T-cell (primary cell): ENCODE measurements at regions not wholly inside any gene's neighbourhood (a gene's known extent, or its start where the extent isn't known, plus 50 kb on each side); places are given as distances from the start of the nearest gene placed in this dataset.
"Not testable (repeated sequence)": the region's sequence is repeated elsewhere in the genome, so short reads cannot be mapped to it uniquely, and the experiment has no call there.

Source experiments
- ATAC-seq, 4 experiments: fragments of 200-7000 bp in 3 of 4; fragments of 150-1000 bp in 1 of 4; cut with Tn5 transposase; replicated peaks in 1 of 4; 1 replicate in 3 of 4; 2 replicates in 1 of 4; pipeline ENCODE4 v1.10.0; 2021; ENCODE audit warnings: moderate library complexity in 3 of 4, mild to moderate bottlenecking in 2 of 4, moderate number of reproducible peaks in 1 of 4
- CTCF ChIA-PET, 2 donors: fragments of 300-600 bp; sonication (Branson Sonifier 250); formaldehyde crosslinking; loops; one replicate each; lab custom pipeline; 2022; ENCODE audit warnings: antibody characterized with exemption in 2 of 2; lab: Charles Lee
- POLR2A ChIA-PET, 2 donors: fragments of 300-600 bp; sonication (Branson Sonifier 250); formaldehyde crosslinking; loops; one replicate each; lab custom pipeline; 2022; ENCODE audit warnings: antibody characterized with exemption in 2 of 2; lab: Charles Lee
- DNase-seq, 35 experiments: peaks; one replicate each; pipeline versions ENCODE4 v3.0.0 to v3.0.0-alpha.2; 2013 to 2023
- H3K27ac ChIP-seq: one replicate; pipeline ENCODE4 v1.5.1; 2013; ENCODE audit warnings: low read length
- H3K27me3 ChIP-seq, 2 experiments: replicated peaks in 1 of 2; 1 replicate in 1 of 2; 2 replicates in 1 of 2; pipeline versions ENCODE4 v1.6.1 to v1.7.0; 2013; ENCODE audit warnings: low read length in 1 of 2, mixed read lengths in 1 of 2; ENCODE audit not compliant: control insufficient read depth in 2 of 2, insufficient read depth in 2 of 2; ENCODE audit errors: extremely low read depth in 1 of 2
- H3K36me3 ChIP-seq, 2 donors: 1 replicate in 1 of 2; 2 replicates in 1 of 2; pipeline versions ENCODE4 v1.6.1 to v1.7.0; 2013; ENCODE audit warnings: low read length in 1 of 2; ENCODE audit not compliant: control insufficient read depth in 2 of 2, insufficient read depth in 1 of 2; ENCODE audit errors: extremely low read depth in 1 of 2
- H3K4me1 ChIP-seq, 2 experiments: 1 replicate in 1 of 2; 2 replicates in 1 of 2; pipeline versions ENCODE4 v1.6.1 to v1.7.0; 2013; ENCODE audit warnings: low read length in 2 of 2, mixed read lengths in 1 of 2; ENCODE audit not compliant: insufficient read depth in 2 of 2, control insufficient read depth in 1 of 2; ENCODE audit errors: extremely low read depth in 1 of 2
- H3K4me3 ChIP-seq, 2 donors: 1 replicate in 1 of 2; 2 replicates in 1 of 2; pipeline versions ENCODE4 v1.5.1 to v1.7.0; 2013; ENCODE audit warnings: mild to moderate bottlenecking in 2 of 2, low read length in 1 of 2, moderate library complexity in 1 of 2; ENCODE audit not compliant: control insufficient read depth in 1 of 2; ENCODE audit errors: extremely low read depth in 1 of 2
- H3K9me3 ChIP-seq: 2 replicates; pipeline ENCODE4 v1.7.0; 2013
- H3K27ac Mint-ChIP-seq, 2 donors: one replicate each; pipeline ENCODE4 v1.8.0; 2020 to 2021; ENCODE audit warnings: mild to moderate bottlenecking in 2 of 2, mixed read lengths in 2 of 2
- H3K27me3 Mint-ChIP-seq, 2 donors: one replicate each; pipeline ENCODE4 v1.8.0; 2021 to 2022; ENCODE audit warnings: mixed read lengths in 2 of 2
- H3K36me3 Mint-ChIP-seq: one replicate; pipeline ENCODE4 v1.8.0; 2021; ENCODE audit warnings: mixed read lengths
- H3K4me1 Mint-ChIP-seq, 3 donors: one replicate each; pipeline ENCODE4 v1.8.0; 2020 to 2022; ENCODE audit warnings: mixed read lengths in 3 of 3, mild to moderate bottlenecking in 1 of 3
- H3K4me3 Mint-ChIP-seq, 3 donors: one replicate each; pipeline ENCODE4 v1.8.0; 2020 to 2022; ENCODE audit warnings: mild to moderate bottlenecking in 3 of 3, mixed read lengths in 3 of 3, moderate library complexity in 3 of 3
- H3K9me3 Mint-ChIP-seq, 3 donors: one replicate each; pipeline ENCODE4 v1.8.0; 2020 to 2022; ENCODE audit warnings: mixed read lengths in 3 of 3
- WGBS: methylation state at CpG from one replicate; pipeline ENCODE4 v1.1.5; 2013; ENCODE audit warnings: missing lambda C conversion rate; ENCODE audit not compliant: insufficient coverage; 5-methylcytosine and 5-hydroxymethylcytosine counted together

GRCh38 chr7:1351881-1352625 lies 107.2 kb downstream of the MICALL2 start:
- POLR2A ChIA-PET: no interaction called here

DNA sequence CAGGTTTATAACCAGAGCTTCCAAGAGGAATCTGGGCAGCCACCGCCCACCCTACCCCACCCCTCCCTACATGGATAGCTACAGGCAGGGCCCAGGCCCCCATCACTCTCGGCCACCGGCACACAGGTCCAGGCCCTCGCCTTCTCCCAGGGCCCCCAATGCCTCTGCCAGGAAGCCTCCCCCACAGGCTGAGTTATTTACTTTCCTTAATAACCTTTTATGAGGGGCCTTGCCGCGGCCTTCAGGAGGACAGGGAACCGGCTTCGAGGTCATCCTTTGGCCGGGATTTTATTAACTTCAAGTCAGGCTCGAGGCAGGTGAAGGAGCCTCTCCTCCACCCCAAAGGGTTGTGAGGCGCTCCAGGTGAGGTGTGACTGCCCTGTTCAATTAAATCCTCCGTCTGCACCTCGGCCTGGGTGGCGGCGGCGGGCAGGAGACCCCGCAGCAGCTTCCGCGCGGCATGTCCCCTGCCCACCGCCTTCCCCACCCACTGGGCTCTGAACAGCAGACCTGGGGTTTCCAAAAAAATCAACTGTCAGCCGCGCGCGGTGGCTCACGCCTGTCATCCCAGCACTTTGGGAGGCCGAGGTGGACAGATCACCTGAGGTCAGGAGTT lies 106.5 kb downstream of the MICALL2 start:
- H3K27ac Mint-ChIP-seq: no peak overlapping the region
- Histone ChIP-seq H3K4me1 (no peaks in the 10 kb centered on the region), H3K36me3 (no peaks in the 10 kb centered on the region), H3K9me3 (no peaks in the 10 kb centered on the region), H3K27ac (no peak overlapping the region), H3K27me3 (peaks cover 0 to 61% of the 10 kb centered on the region in 2 experiments), H3K4me3 (no peak overlapping the region)
- 90% methylated on average over 11 of the region's 27 CpGs for WGBS
- no peak for ATAC-seq
- CTCF ChIA-PET: no interaction called here
- no peaks in the 10 kb centered on the region for H3K4me1 Mint-ChIP-seq
- peaks cover 17 to 31% of the 10 kb centered on the region in 2 donors for H3K27me3 Mint-ChIP-seq
- no peak overlapping the region for H3K4me3 Mint-ChIP-seq
- H3K36me3 Mint-ChIP-seq: no peaks in the 10 kb centered on the region
- no peaks in the 10 kb centered on the region for H3K9me3 Mint-ChIP-seq
- POLR2A ChIA-PET: no interaction called here
- no peak for DNase-seq

More at GRCh38 chr7:1351881-1352625, 107.2 kb downstream of the MICALL2 start:
- peaks cover 19 to 34% of the 10 kb centered on the region in 2 donors for H3K27me3 Mint-ChIP-seq
- no peaks in the 10 kb centered on the region for H3K4me1 Mint-ChIP-seq
- H3K4me3 ChIP-seq: no peak overlapping the region
- CTCF ChIA-PET: no interaction called here
- no peaks in the 10 kb centered on the region for H3K9me3 ChIP-seq
- no peaks in the 10 kb centered on the region for H3K9me3 Mint-ChIP-seq
- no peaks in the 10 kb centered on the region for H3K36me3 Mint-ChIP-seq
- H3K27ac ChIP-seq: no peak overlapping the region
- H3K27ac Mint-ChIP-seq: no peak overlapping the region
- H3K36me3 ChIP-seq: no peaks in the 10 kb centered on the region
- no peaks in the 10 kb centered on the region for H3K4me1 ChIP-seq
- H3K27me3 ChIP-seq: peaks cover 0 to 67% of the 10 kb centered on the region in 2 experiments
- DNase-seq (no peak), ATAC-seq (no peak)
- no peak overlapping the region for H3K4me3 Mint-ChIP-seq
- 86% methylated on average over 28 of the region's 30 CpGs for WGBS

DNA sequence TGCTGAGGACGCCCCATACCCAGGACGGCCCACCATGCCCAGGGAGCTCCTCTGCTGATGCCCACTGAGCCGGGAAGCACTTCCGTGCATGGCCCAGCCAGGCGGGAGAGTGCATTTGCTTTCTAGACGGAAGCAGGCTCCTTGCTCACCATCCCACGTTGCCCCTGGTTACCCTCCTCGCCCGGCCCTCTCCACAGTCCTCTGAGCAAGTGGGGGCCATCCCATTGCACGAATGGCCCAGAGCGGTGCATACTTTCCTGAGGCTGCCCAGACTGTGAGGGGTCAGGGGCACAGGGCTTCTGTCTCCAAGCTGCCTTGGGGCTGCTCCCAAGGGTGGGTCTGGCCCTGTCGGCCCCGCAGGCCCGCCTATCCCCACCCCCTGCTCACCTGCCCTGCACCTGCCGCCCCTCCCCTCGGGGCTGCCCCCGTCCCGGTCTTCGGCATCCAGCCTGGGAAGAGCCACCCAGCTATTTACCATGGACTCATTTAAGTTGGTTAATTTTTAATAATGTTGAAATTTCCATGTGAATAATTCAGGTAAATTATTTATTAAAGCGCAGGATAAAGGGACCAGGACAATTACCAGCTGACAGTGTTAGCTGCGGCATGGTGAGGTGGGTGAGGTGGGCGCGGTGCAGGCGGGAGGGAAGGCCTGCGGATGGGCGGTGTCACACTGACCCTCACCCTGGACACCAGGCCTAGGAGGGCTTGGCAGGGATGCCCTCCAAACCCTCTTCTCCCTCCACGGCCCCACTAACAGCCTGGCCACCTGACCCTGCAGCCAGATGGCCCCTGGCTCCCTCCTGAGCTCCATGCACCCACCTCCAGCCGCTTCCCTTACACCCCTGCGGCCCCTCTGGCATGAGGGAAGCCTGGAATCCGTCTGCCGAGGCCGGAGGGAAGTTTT lies 104.4 kb downstream of the MICALL2 start:
- H3K9me3 Mint-ChIP-seq: no peaks in the 10 kb centered on the region
- 73% methylated on average over 20 of the region's 32 CpGs for WGBS
- Histone ChIP-seq H3K9me3 (no peaks in the 10 kb centered on the region), H3K36me3 (no peaks in the 10 kb centered on the region), H3K27me3 (peaks cover 0 to 49% of the 10 kb centered on the region in 2 experiments), H3K4me1 (no peaks in the 10 kb centered on the region), H3K4me3 (no peak overlapping the region), H3K27ac (no peak overlapping the region)
- no peak overlapping the region for H3K4me3 Mint-ChIP-seq
- no peak overlapping the region for H3K27ac Mint-ChIP-seq
- ChIA-PET CTCF (no interaction called here), POLR2A (no interaction called here)
- H3K4me1 Mint-ChIP-seq: no peaks in the 10 kb centered on the region
- H3K36me3 Mint-ChIP-seq: no peaks in the 10 kb centered on the region
- peaks cover 6 to 20% of the 10 kb centered on the region in 2 donors for H3K27me3 Mint-ChIP-seq
- no peak for DNase-seq
- ATAC-seq: no peak

- ATAC-seq (no peak), DNase-seq (no peak)
- ChIA-PET POLR2A (no interaction called here), CTCF (interaction anchor here in 1 of 2 donors (0.6 kb wide), 1 partner anchor 107 kb away, joined by 4 read pairs; no protein-coding TSS in a partner anchor)
- H3K9me3 ChIP-seq: no peaks in the 10 kb centered on the region
- Mint-ChIP-seq H3K4me1 (no peaks in the 10 kb centered on the region), H3K27me3 (peaks cover 5 to 15% of the 10 kb centered on the region in 2 donors), H3K27ac (no peak overlapping the region), H3K4me3 (no peak overlapping the region), H3K9me3 (no peaks in the 10 kb centered on the region), H3K36me3 (no peaks in the 10 kb centered on the region)
- no peak overlapping the region for H3K4me3 ChIP-seq
- WGBS: 75% methylated on average over 18 of the region's 24 CpGs
- no peaks in the 10 kb centered on the region for H3K36me3 ChIP-seq
- H3K27me3 ChIP-seq: peaks cover 0 to 49% of the 10 kb centered on the region in 2 experiments
- H3K27ac ChIP-seq: no peak overlapping the region
- no peaks in the 10 kb centered on the region for H3K4me1 ChIP-seq
Measured at GRCh38 chr7:1355568-1356340, 103.5 kb downstream of the MICALL2 start.

GRCh38 chr7:1356853-1357252 lies 102.4 kb downstream of the MICALL2 start:
- CTCF ChIA-PET, DNase-seq, H3K27ac Mint-ChIP-seq, POLR2A ChIA-PET, H3K36me3 Mint-ChIP-seq, H3K4me1 Mint-ChIP-seq, H3K9me3 Mint-ChIP-seq, H3K4me1 ChIP-seq, H3K27me3 Mint-ChIP-seq, H3K27ac ChIP-seq, H3K4me3 ChIP-seq, ATAC-seq, H3K4me3 Mint-ChIP-seq, H3K9me3 ChIP-seq, H3K36me3 ChIP-seq: not testable (repeated sequence)
- 93% methylated on average over 3 of the region's 6 CpGs for WGBS
- peaks cover 0 to 40% of the 10 kb centered on the region in 2 experiments for H3K27me3 ChIP-seq

GRCh38 chr7:1357260-1357600 lies 102.0 kb downstream of the MICALL2 start:
- H3K27me3 ChIP-seq: peaks cover 0 to 36% of the 10 kb centered on the region in 2 experiments
- DNase-seq, POLR2A ChIA-PET, H3K36me3 ChIP-seq, H3K4me1 ChIP-seq, ATAC-seq, H3K4me3 Mint-ChIP-seq, H3K9me3 Mint-ChIP-seq, H3K27ac ChIP-seq, H3K36me3 Mint-ChIP-seq, CTCF ChIA-PET, H3K27me3 Mint-ChIP-seq, H3K27ac Mint-ChIP-seq, H3K4me3 ChIP-seq, H3K9me3 ChIP-seq, H3K4me1 Mint-ChIP-seq: not testable (repeated sequence)
- 100% methylated on average over 2 of the region's 3 CpGs for WGBS
